HG03045 (cell line): ENCODE measurements at regions not wholly inside any gene's neighbourhood (a gene's known extent, or its start where the extent isn't known, plus 50 kb on each side); places are given as distances from the start of the nearest gene placed in this dataset.

ENCODE experiments used
- ATAC-seq: cut with Tn5 transposase; IDR thresholded peaks from one replicate; pipeline ENCODE4 v1.9.1; 2021; ENCODE audit warnings: mild to moderate bottlenecking, moderate library complexity; ENCODE audit not compliant: unreplicated experiment

- ATAC-seq, result no peak
Measured at GRCh38 chr5:11973469-11973868, 69.2 kb upstream of the CTNND2 start.

- no peak for ATAC-seq
Measured at GRCh38 chr5:11963227-11963626, 59.0 kb upstream of the CTNND2 start.

GRCh38 chr5:11962122-11962521 is 57.9 kb upstream of the CTNND2 start:
- ATAC-seq, result no peak

DNA sequence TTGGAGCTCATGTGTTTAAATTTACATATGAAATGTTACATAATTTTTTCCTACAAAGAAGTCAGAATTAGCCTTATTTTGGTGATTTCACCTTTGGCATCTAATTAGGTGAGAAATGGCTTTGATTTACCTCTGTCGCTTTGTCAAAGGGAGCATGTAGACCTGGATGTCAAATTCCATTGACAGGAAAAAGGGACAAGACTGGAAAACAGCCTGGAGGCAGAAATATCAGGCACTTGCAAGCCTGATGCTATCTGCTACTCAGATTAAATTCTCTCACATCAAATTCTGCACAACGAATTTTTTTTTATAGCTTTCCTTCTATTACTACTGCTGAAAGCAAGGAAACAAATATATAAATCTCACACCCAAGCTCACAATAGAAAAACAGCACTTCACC is 54.1 kb upstream of the CTNND2 start:
- ATAC-seq, result no peak

DNA sequence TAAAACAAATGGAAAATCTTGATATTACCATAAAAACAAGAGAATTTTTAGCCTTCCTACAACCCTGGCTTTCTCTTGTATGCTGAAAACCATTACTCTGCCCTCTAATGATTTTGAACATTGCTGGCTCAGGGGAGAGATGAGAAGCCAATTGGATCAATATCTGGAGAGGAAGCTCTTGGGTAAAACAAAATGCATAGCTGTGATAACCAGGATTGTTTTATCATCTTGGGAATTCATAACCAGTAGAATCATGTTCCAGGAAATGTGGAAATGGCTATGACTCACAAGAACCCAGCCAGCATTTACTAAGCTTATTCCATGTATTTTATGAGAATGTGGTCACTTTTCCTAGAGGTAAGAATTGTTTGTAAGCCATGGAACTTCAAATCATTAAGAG is 51.1 kb upstream of the CTNND2 start:
- no peak for ATAC-seq
